ENCODE measurements at regions not wholly inside any gene's neighbourhood (a gene's known extent, or its start where the extent isn't known, plus 50 kb on each side); places are given as distances from the start of the nearest gene placed in this dataset.

DNA sequence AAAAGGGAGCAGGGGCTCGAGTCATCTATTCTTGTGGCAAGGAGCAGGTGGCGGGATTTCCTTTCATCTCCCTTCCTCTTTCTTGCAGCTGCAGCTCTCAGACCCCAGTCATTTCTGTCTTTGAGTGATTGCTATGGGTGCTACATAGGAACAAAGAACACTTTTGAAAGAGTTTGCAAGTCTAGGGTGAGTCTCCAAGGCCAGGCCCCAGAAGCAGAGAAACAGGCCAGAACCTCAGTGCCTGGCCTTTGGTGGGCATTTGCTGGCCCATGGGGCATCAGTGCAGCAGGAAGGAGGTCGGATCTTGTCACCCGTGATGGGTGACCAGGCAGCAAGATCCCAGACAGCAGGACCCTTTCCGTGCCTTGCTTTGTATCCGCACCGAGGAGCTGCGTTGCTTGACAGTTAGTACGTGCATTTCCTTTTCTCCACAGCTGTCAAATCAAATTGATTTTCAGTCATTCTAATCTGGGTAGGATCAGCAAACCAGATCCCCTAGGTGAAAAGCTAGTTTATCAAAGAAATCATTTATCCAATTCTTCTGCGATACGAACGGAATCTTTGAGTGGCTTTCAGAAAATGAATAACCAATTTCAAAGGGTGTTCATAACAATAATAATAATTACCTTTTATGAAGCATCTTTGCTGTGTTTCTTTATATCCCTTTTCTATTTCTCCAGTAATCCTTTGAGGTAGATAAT is 244.6 kb upstream of the MAF start:
- Histone ChIP-seq H3K4me3 (ENCODE audit: low read length in 2 of 2) (no peak overlapping the region), H2BK5ac (ENCODE audit: low read length) (no peak overlapping the region), H2AK5ac (ENCODE audit: low read depth, low read length) (peak overlapping the region; percentile 11), H3K18ac (ENCODE audit: low read length) (peak overlapping the region; percentile 1), H3K4me2 (ENCODE audit: insufficient read depth, low read length, poor library complexity, severe bottlenecking) (no peak overlapping the region), H2BK15ac (ENCODE audit: low read length) (no peak overlapping the region), H2BK12ac (ENCODE audit: low read length) (no peak overlapping the region), H3K27me3 (ENCODE audit: control insufficient read depth in 3 of 3, insufficient read depth in 3 of 3, low read depth in 1 of 3, low read length in 3 of 3) (no peaks in the 10 kb centered on the region), H3K79me1 (ENCODE audit: low read depth, low read length) (no peaks in the 10 kb centered on the region), H3K9me3 (replicated peaks in 1 of 2; ENCODE audit: control insufficient read depth in 2 of 2, insufficient read depth in 1 of 2, low read depth in 1 of 2, low read length in 2 of 2) (no peaks in the 10 kb centered on the region), H2AFZ (ENCODE audit: low read length) (no peak overlapping the region), H3K27ac (replicated peaks; ENCODE audit: low read length) (no peak overlapping the region), H3K14ac (ENCODE audit: low read length) (no peak overlapping the region), H4K91ac (ENCODE audit: low read depth, low read length, poor library complexity) (no peak overlapping the region), H4K8ac (ENCODE audit: low read depth, low read length) (no peak overlapping the region), H3K4ac (ENCODE audit: low read length) (no peak overlapping the region), H3K36me3 (replicated peaks in 1 of 2; ENCODE audit: control insufficient read depth in 2 of 2, insufficient read depth in 2 of 2, low read length in 2 of 2) (no peaks in the 10 kb centered on the region), H3K9ac (ENCODE audit: low read depth, low read length, poor library complexity) (no peak overlapping the region), H3K23ac (ENCODE audit: low read depth, low read length, poor library complexity) (no peak overlapping the region), H2BK120ac (ENCODE audit: low read depth, low read length) (no peak overlapping the region), H3K4me1 (ENCODE audit: control insufficient read depth in 2 of 2, insufficient read depth in 1 of 2, low read depth in 1 of 2, low read length in 2 of 2) (no peaks in the 10 kb centered on the region)
- no CpG with 5 or more reads among the region's 12 CpGs for WGBS, 2 donors (ENCODE audit: extremely low coverage in 2 of 2, insufficient read length in 2 of 2, insufficient replicate concordance in 1 of 2)
- no peak for DNase-seq (ENCODE audit: low spot score)

DNA sequence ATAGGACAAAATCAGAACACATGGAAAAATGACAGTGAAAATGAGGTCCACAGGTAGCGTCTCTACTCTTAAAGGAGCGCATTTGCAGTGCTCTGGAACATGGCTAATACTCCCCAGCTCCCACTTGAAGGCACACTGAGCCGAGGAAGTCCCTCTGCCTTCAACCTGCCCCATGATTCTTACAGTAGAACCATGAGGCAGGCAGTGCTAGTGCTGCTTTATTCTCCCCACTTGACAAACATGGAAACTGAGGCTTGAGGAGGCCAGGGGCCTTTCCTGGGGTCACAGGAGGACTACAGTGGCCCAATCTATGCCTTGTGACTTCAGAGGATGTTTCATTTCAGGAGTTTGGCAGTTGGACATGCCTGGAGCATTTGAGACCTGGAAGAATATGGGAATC is 244.1 kb upstream of the MAF start:
- Histone ChIP-seq H3K79me1 (ENCODE audit: low read depth, low read length) (no peaks in the 10 kb centered on the region), H4K8ac (ENCODE audit: low read depth, low read length) (no peak overlapping the region), H3K27ac (replicated peaks; ENCODE audit: low read length) (no peak overlapping the region), H3K18ac (ENCODE audit: low read length) (no peak overlapping the region), H2BK12ac (ENCODE audit: low read length) (no peak overlapping the region), H3K23ac (ENCODE audit: low read depth, low read length, poor library complexity) (no peak overlapping the region), H3K4me1 (ENCODE audit: control insufficient read depth in 2 of 2, insufficient read depth in 1 of 2, low read depth in 1 of 2, low read length in 2 of 2) (peaks cover 0 to 2% of the 10 kb centered on the region in 2 donors), H2AK5ac (ENCODE audit: low read depth, low read length) (peak overlapping the region; percentile 11), H2BK120ac (ENCODE audit: low read depth, low read length) (no peak overlapping the region), H3K9me3 (replicated peaks in 1 of 2; ENCODE audit: control insufficient read depth in 2 of 2, insufficient read depth in 1 of 2, low read depth in 1 of 2, low read length in 2 of 2) (no peaks in the 10 kb centered on the region), H3K27me3 (ENCODE audit: control insufficient read depth in 3 of 3, insufficient read depth in 3 of 3, low read depth in 1 of 3, low read length in 3 of 3) (no peaks in the 10 kb centered on the region), H3K4me3 (ENCODE audit: low read length in 2 of 2) (no peak overlapping the region), H4K91ac (ENCODE audit: low read depth, low read length, poor library complexity) (no peak overlapping the region), H3K9ac (ENCODE audit: low read depth, low read length, poor library complexity) (no peak overlapping the region), H3K36me3 (replicated peaks in 1 of 2; ENCODE audit: control insufficient read depth in 2 of 2, insufficient read depth in 2 of 2, low read length in 2 of 2) (no peaks in the 10 kb centered on the region), H3K14ac (ENCODE audit: low read length) (no peak overlapping the region), H3K4me2 (ENCODE audit: insufficient read depth, low read length, poor library complexity, severe bottlenecking) (no peak overlapping the region), H2AFZ (ENCODE audit: low read length) (no peak overlapping the region), H2BK15ac (ENCODE audit: low read length) (no peak overlapping the region), H3K4ac (ENCODE audit: low read length) (no peak overlapping the region), H2BK5ac (ENCODE audit: low read length) (no peak overlapping the region)
- no peak for DNase-seq (ENCODE audit: low spot score)
- WGBS, 2 donors (ENCODE audit: extremely low coverage in 2 of 2, insufficient read length in 2 of 2, insufficient replicate concordance in 1 of 2), result no CpG with 5 or more reads among the region's 3 CpGs

DNA sequence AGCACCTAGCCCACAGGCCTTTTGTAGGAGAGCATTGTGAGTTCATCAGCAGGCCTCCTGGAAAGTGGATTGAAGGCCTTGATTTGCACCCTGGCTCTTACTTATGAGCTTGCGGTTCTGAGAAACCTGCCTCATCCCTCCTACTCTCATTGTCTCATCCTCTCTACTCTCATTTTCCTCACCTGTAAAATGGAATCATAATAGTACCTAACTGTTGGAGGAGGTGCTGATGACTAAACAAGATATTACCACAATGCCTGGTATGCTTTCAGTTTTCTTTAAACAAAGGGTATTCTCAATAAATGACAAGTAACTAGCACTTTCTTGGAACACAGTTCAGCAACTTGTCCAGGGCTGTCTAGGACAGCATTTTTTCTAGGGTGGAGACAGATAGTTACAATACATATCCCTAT is 243.1 kb upstream of the MAF start:
- no peak overlapping the region for H2BK15ac ChIP-seq (ENCODE audit: low read length)
- H3K27ac ChIP-seq (replicated peaks; ENCODE audit: low read length), result no peak overlapping the region
- H3K4me2 ChIP-seq (ENCODE audit: insufficient read depth, low read length, poor library complexity, severe bottlenecking), result no peak overlapping the region
- no peak overlapping the region for H2BK120ac ChIP-seq (ENCODE audit: low read depth, low read length)
- no peak overlapping the region for H2BK12ac ChIP-seq (ENCODE audit: low read length)
- no peak overlapping the region for H2AK5ac ChIP-seq (ENCODE audit: low read depth, low read length)
- no peaks in the 10 kb centered on the region for H3K79me1 ChIP-seq (ENCODE audit: low read depth, low read length)
- H3K9ac ChIP-seq (ENCODE audit: low read depth, low read length, poor library complexity), result no peak overlapping the region
- H2BK5ac ChIP-seq (ENCODE audit: low read length), result no peak overlapping the region
- DNase-seq (ENCODE audit: low spot score), result no peak
- H3K4me3 ChIP-seq (ENCODE audit: low read length in 2 of 2), result no peak overlapping the region
- H3K36me3 ChIP-seq (replicated peaks in 1 of 2; ENCODE audit: control insufficient read depth in 2 of 2, insufficient read depth in 2 of 2, low read length in 2 of 2), result no peaks in the 10 kb centered on the region
- no CpG with 5 or more reads among the region's 1 CpG for WGBS, 2 donors (ENCODE audit: extremely low coverage in 2 of 2, insufficient read length in 2 of 2, insufficient replicate concordance in 1 of 2)
- no peak overlapping the region for H4K91ac ChIP-seq (ENCODE audit: low read depth, low read length, poor library complexity)
- H3K9me3 ChIP-seq (replicated peaks in 1 of 2; ENCODE audit: control insufficient read depth in 2 of 2, insufficient read depth in 1 of 2, low read depth in 1 of 2, low read length in 2 of 2), result no peaks in the 10 kb centered on the region
- H3K14ac ChIP-seq (ENCODE audit: low read length), result no peak overlapping the region
- H3K4me1 ChIP-seq (ENCODE audit: control insufficient read depth in 2 of 2, insufficient read depth in 1 of 2, low read depth in 1 of 2, low read length in 2 of 2), result peaks cover 0 to 2% of the 10 kb centered on the region in 2 donors
- H4K8ac ChIP-seq (ENCODE audit: low read depth, low read length), result no peak overlapping the region
- H2AFZ ChIP-seq (ENCODE audit: low read length), result no peak overlapping the region
- H3K27me3 ChIP-seq (ENCODE audit: control insufficient read depth in 3 of 3, insufficient read depth in 3 of 3, low read depth in 1 of 3, low read length in 3 of 3), result no peaks in the 10 kb centered on the region
- no peak overlapping the region for H3K4ac ChIP-seq (ENCODE audit: low read length)
- H3K23ac ChIP-seq (ENCODE audit: low read depth, low read length, poor library complexity), result no peak overlapping the region
- H3K18ac ChIP-seq (ENCODE audit: low read length), result no peak overlapping the region

DNA sequence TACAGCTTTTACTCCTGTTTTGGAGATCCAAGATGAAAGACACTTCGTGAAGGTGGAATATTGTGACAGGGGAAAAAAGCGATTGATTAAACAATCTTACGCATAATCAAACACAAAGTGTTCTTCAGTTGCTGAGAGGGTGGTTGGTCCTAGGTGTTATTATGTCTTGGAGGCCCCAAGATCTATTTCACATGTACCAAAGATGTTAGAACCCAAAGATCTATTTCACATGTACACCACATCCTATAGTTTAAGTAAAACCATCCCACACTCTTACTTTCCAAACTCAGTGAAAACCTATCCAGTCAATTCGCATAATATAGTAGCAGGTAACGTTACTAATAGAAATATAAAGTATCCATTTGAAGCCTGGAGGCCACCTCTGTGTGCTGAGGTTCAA is 242.6 kb upstream of the MAF start:
- no peak overlapping the region for H3K9ac ChIP-seq (ENCODE audit: low read depth, low read length, poor library complexity)
- no peak overlapping the region for H2AFZ ChIP-seq (ENCODE audit: low read length)
- WGBS, 2 donors (ENCODE audit: extremely low coverage in 2 of 2, insufficient read length in 2 of 2, insufficient replicate concordance in 1 of 2), result no CpG with 5 or more reads among the region's 5 CpGs
- no peak overlapping the region for H2AK5ac ChIP-seq (ENCODE audit: low read depth, low read length)
- H2BK15ac ChIP-seq (ENCODE audit: low read length), result no peak overlapping the region
- H3K36me3 ChIP-seq (replicated peaks in 1 of 2; ENCODE audit: control insufficient read depth in 2 of 2, insufficient read depth in 2 of 2, low read length in 2 of 2), result no peaks in the 10 kb centered on the region
- no peak overlapping the region for H3K4me3 ChIP-seq (ENCODE audit: low read length in 2 of 2)
- no peak overlapping the region for H3K18ac ChIP-seq (ENCODE audit: low read length)
- H2BK120ac ChIP-seq (ENCODE audit: low read depth, low read length), result no peak overlapping the region
- H3K79me1 ChIP-seq (ENCODE audit: low read depth, low read length), result no peaks in the 10 kb centered on the region
- no peak overlapping the region for H3K4me2 ChIP-seq (ENCODE audit: insufficient read depth, low read length, poor library complexity, severe bottlenecking)
- H2BK5ac ChIP-seq (ENCODE audit: low read length), result no peak overlapping the region
- H3K27me3 ChIP-seq (ENCODE audit: control insufficient read depth in 3 of 3, insufficient read depth in 3 of 3, low read depth in 1 of 3, low read length in 3 of 3), result no peaks in the 10 kb centered on the region
- H3K4me1 ChIP-seq (ENCODE audit: control insufficient read depth in 2 of 2, insufficient read depth in 1 of 2, low read depth in 1 of 2, low read length in 2 of 2), result peaks cover 0 to 2% of the 10 kb centered on the region in 2 donors
- no peak overlapping the region for H4K8ac ChIP-seq (ENCODE audit: low read depth, low read length)
- no peak overlapping the region for H3K23ac ChIP-seq (ENCODE audit: low read depth, low read length, poor library complexity)
- no peak overlapping the region for H3K27ac ChIP-seq (replicated peaks; ENCODE audit: low read length)
- no peaks in the 10 kb centered on the region for H3K9me3 ChIP-seq (replicated peaks in 1 of 2; ENCODE audit: control insufficient read depth in 2 of 2, insufficient read depth in 1 of 2, low read depth in 1 of 2, low read length in 2 of 2)
- H4K91ac ChIP-seq (ENCODE audit: low read depth, low read length, poor library complexity), result no peak overlapping the region
- DNase-seq (ENCODE audit: low spot score), result no peak
- H3K4ac ChIP-seq (ENCODE audit: low read length), result no peak overlapping the region
- no peak overlapping the region for H3K14ac ChIP-seq (ENCODE audit: low read length)
- H2BK12ac ChIP-seq (ENCODE audit: low read length), result no peak overlapping the region

Data from neuronal stem cell (in vitro differentiated cells).